D341Med (cell line): ENCODE measurements at regions not wholly inside any gene's neighbourhood (a gene's known extent, or its start where the extent isn't known, plus 50 kb on each side); places are given as distances from the start of the nearest gene placed in this dataset.
"Not testable (repeated sequence)": the region's sequence is repeated elsewhere in the genome, so short reads cannot be mapped to it uniquely, and the experiment has no call there.

ENCODE experiments used
- DNase-seq: peaks from one replicate; pipeline ENCODE4 v3.0.0; 2012; ENCODE audit warnings: low spot score

- DNase-seq, result not testable (repeated sequence)
Measured at GRCh38 chr3:192968901-192969300, 51.2 kb upstream of the MB21D2 start.

DNA sequence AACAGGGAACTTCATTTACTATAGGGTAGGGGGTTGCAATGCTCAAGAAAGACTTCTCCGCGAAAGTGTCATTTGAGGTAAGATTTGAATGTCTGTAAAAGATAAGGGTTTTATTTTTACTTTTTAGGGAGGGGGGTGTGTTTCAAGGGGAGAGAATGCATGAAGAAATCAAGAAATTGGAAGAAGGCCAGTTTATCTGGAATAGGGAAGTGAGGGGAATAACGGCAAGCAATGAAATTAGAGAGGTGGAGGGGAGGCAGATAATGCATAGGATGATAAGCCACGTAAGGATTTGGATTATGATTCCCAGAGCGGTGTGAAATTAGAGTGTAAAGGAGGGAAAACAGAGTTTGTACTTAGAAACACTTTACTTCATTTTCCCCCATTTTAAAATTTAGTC lies 63.0 kb upstream of the MB21D2 start:
- DNase-seq, result no peak

DNA sequence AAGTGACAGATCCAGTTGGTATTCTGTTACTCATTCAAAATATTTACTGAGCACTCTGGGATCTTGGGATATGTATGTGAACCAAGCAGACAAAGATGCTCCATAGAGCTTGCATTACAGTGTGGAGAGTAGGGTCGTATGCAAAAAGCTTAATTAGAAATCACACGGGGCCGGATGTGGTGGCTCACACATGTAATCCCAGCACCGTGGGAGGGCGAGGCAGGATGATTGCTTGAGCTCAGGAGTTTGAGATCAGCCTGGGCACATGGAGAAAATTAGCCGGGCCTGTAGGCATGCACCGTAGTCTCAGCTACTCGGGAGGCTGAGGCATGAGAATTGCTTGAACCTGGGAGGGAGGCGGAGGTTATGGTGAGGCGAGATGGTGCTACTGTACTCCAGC lies 68.7 kb upstream of the MB21D2 start:
- no peak for DNase-seq

DNA sequence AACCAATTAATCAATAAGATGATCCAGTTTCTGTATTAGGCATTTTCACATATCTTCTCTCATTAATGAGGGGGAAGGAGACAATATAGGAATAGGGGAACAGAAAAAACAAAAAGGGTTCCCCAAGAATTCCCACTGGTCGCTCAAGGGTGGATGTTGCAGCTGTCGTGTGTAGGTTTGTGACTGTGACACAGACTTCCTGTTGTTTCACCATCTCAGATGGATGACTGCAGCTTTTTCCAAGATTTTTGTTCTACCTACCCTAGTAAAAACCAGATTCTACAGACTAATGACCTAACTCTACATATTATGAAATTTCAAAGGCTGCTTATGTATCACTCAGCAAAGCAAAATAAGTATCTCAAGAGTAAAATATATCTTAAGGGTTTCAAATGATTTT lies 73.7 kb upstream of the MB21D2 start:
- no peak for DNase-seq

- DNase-seq, result no peak
Measured at GRCh38 chr3:192992361-192992760, 74.7 kb upstream of the MB21D2 start.

DNA sequence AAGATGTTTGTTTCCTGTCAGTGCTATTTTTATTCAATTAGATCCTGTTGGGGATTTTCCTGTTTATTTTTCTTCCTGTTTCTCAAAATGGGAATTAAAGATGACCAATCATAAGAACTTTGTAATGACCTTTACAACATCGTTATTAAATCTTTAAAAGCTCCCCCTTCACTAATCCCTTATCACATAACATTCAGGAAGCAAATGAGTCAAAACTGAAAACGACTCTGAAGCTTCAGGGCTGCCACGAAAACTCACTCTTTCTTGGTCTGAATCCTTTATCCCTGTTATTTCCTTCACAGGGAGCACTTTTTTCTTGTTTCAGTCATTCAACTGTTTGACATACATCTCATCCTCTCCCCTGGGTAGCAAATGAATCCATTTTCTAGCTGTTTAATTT lies 75.8 kb upstream of the MB21D2 start:
- DNase-seq, result no peak

DNA sequence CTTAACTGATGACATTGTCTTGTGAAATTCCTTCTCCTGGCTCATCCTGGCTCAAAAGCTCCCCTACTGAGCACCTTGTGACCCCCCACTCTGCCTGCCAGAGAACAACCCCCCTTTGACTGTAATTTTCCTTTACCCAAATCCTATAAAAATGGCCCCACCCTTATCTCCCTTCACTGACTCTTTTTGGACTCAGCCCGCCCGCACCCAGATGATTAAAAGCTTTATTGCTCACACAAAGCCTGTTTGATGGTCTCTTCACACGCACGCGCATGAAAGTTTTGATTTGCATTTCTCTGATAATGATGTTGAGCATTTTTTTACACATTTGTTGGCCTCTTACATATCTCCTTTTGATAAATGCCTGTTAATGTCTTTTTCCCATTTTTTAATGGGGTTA lies 83.5 kb upstream of the MB21D2 start:
- DNase-seq, result not testable (repeated sequence)

DNA sequence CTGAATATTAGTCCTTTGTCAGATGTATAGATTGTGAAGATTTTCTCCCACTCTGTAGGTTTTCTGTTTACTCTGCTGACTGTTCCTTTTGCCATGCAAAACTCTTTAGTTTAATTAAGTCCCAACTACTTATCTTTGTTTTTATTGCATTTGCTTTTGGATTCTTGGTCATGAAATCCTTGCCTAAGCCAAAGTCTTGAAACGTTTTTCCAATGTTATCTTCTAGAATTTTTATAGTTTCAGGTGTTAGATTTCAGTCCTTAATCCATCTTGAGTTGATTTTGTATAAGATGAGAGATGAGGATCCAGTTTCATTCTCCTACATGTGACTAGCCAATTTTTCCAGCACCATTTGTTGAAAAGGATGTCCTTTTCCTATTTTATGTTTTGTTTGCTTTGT lies 86.0 kb upstream of the MB21D2 start:
- DNase-seq, result not testable (repeated sequence)

DNA sequence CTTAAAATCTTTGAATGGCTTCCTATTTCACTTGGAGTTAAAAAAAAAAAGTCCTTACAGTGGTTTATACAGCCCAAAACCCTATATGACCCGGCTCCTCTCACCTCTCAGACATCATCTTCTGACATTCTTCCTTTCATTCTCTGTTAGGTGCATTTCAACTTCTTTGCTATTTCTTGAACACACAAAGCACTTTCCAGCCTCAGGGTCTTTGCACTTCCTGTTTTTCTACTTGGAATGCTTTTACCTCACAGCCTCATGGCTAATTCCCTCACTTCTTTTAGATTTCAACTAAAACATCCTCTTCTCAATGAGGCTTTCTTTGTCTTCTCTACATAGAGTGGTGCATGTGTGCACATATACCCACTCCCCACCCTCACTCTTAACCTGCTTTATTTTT lies 91.0 kb upstream of the MB21D2 start:
- no peak for DNase-seq

DNA sequence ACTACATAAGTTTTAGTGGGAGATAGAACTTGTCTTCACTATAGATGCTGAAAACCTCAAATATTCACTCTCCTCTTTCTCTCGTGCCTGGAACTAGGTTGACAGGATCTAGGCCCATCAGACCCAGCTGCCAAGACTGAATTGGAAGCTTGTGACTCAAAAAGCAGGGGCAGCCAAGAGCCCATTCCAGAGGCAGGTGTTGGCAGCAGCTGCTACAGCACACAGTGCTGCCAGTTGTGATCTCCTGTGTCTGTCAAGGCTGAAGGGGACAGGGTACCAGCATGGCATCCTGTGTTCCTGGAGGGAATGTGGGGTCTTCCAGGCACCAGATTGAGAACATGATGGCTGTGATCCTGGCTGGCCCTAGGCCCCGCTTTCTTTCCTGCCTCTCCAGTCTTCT lies 92.5 kb upstream of the MB21D2 start:
- no peak for DNase-seq

- no peak for DNase-seq
Measured at GRCh38 chr3:193011958-193012357, 94.3 kb upstream of the MB21D2 start.

DNA sequence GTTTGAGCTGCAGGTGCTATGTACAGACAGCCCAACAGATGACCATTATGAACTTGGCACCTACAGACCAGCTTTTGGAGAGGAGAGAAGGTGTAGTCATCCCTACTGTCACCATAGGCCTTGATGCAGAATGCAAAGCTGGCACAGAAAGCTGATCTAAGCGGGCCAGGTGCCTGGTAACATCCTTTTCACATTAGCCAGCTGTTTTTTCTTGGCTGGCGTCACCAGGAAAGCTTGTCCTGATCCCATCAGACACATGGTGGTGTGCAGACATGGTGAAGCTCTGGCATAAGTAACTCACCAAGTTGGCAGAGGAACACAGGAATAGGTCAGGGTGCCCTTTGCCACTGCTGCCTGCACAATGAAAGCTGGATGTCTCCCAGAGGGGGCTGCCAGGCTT lies 97.2 kb upstream of the MB21D2 start:
- no peak for DNase-seq

GRCh38 chr3:193016437-193016901 lies 98.8 kb upstream of the MB21D2 start:
- no peak for DNase-seq

- DNase-seq, result peak; percentile 76
Measured at GRCh38 chr3:193021506-193022010, 103.9 kb upstream of the MB21D2 start.

DNA sequence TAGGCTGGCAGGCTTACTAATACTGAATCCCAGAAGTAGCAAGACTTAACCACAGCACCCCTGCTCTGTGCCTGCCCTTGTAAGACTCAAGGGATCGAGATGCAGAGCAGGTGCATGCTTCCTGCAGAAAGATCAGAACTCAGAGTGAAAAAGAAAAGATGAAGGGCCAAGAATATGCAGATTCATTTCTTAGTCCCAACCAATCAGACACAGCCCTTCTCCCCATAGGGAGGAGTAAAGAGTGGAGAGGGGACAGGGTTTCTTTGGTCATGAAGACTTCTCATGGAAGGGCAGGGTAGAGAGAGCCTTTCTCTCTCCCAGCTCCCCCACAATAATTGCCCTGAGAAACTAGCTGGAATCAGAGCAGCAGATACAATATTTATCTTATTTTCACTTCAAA lies 105.6 kb upstream of the MB21D2 start:
- DNase-seq, result no peak

- DNase-seq, result no peak
Measured at GRCh38 chr3:193028258-193028657, 110.6 kb upstream of the MB21D2 start.

DNA sequence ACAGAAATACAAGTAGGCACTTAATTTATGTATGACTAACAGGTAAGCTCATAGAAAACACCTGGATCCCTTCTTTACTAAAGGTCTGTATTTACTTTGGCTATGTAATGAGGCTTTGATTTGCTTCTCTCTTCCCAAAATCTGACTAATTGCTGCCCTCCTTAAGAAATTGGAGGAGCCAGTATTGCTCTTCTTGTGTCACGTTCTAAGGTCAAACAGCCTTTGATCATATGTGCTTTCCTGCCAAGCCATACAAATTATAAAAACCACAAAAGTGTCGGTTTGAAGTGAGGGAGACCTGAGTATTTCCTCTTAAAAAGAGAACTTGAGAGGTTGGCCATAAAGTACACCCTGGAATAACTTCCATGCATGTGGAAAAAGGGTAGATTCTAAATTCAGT lies 112.1 kb upstream of the MB21D2 start:
- no peak for DNase-seq

DNA sequence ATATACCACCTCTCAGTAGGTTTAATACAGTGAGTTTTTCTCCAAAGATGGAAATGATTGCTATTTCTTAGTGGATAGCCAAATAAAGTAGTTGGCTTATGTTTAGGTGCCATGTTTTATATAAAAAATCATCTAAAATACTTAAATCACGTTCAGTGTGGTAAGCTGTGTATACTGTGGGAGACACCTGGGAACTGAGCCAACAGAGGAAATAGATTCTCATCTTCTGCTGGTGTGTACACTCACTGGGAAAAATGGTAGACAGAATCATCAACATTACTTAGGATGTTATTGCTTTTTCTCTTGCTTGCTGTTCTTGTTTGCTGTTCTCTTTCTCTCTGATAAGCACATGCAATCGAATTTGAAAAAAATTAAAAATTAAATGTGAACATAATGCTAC lies 112.6 kb upstream of the MB21D2 start:
- no peak for DNase-seq

DNA sequence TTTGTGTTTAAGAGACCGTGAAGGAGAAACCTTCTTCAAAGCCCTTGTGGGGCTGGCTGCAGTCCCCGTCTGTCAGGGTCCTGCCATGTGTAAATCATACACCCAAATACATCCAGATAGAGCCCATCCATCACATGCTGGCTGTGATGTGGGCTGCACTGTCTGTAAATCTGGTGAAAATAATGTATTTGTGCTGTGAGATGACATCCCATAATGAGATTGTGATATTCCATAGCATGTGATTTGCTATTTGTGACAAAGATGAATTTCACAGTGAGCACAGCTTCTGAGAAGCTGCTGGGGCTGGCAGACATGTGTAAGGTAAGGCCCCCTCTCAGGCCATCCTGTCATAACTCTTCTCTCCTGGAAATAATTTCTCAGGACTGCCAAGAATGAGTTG lies 114.3 kb upstream of the MB21D2 start:
- no peak for DNase-seq

- no peak for DNase-seq
Measured at GRCh38 chr3:193033226-193033780, 115.6 kb upstream of the MB21D2 start.

DNA sequence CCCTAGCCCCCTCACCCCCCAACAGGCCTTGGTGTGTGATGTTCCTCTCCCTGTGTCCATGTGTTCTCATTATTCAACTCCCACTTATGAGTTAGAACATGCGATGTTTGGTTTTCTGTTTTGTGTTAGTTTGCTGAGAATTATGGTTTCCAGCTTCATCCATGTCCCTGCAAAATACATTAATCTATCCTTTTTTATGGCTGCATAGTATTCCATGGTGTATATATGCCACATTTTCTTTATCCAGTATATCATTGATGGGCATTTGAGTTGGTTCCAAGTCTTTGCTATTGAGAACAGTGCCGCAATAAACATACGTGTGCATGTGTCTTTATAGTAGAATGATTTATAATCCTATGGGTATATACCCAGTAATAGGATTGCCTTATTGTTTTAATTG lies 120.2 kb upstream of the MB21D2 start:
- not testable (repeated sequence) for DNase-seq

- no peak for DNase-seq
Measured at GRCh38 chr3:193039058-193039457, 121.4 kb upstream of the MB21D2 start.

DNA sequence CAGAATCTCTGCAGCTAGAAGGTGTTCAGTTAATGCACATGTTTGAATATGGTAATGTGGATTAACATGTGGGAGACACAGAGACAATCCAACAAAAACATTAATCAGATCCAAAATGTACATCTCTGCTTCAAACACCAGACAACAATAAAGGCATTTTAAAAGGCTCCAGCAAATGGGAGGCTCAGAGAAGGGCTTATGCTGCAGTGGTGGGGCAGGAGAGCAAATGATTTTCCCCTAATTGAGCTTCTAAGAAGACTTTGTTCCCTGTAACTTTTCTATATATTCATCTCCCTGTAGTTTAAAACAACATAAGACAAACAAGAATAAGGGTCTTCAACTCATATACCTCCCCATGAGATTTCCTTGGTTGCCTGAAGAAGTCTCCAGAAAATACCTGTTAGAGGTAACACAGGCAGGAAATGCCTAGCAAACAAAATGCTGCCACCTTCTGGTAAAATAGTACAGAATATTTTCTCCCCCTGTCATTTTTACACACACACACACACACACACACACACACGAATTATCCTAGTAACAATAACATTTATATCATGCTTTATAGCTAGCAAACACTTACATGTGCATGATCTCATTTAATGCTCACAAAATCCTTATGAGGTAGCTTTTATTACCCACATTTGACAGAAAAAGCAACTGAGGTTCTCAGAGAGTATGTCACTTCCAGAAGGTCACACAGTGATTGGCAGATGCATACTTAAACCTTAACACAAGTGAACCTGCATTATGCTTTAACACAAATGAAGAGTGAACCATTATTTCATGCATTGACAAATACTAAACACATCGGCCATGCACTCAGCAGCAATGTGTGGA lies 123.4 kb upstream of the MB21D2 start:
- DNase-seq, result peak; percentile 54

DNA sequence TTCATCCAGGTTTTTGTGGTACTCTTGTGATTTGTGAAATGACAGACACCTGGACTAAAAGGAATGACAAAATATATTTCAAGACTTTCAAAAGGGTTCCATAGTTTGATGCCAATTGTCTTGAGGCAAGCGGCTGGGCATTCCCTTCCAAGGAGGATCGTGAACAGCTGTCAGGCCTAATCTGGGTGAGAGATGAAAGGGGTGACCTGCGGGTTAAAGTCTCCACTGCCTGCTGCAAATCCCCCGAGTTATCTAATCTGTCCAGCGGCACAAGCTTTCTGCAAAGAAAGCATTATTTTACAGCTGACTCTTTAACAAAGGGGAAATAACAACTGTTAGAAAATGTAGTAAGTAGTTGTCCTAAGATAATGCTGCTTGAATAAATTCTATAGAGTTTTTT lies 128.7 kb upstream of the MB21D2 start:
- no peak for DNase-seq
